H1 (cell line): ENCODE measurements at regions not wholly inside any gene's neighbourhood (a gene's known extent, or its start where the extent isn't known, plus 50 kb on each side); places are given as distances from the start of the nearest gene placed in this dataset.

Source experiments
- CTCF ChIA-PET: fragments of 300-600 bp; sonication (Branson Sonifier 250); formaldehyde crosslinking; loops from one replicate; lab custom pipeline; 2021; ENCODE audit not compliant: partially characterized antibody; lab: Charles Lee
- POLR2A ChIA-PET: fragments of 300-600 bp; sonication (Branson Sonifier 250); formaldehyde crosslinking; loops from one replicate; lab custom pipeline; 2021; ENCODE audit warnings: inconsistent platforms; ENCODE audit not compliant: partially characterized antibody; lab: Charles Lee
- DNase-seq, 2 experiments: peaks; one replicate each; pipeline versions ENCODE4 v3.0.0 to v3.0.0-alpha.2; 2010 to 2022; ENCODE audit warnings: low spot score in 2 of 2, low read depth in 1 of 2, mixed read lengths in 1 of 2
- FAIRE-seq: peaks from 2 replicates; lab custom pipeline; 2011; peaks lifted over from hg19 to GRCh38; lab: Jason Lieb, UNC
- H2AFZ ChIP-seq: 2 replicates; pipeline ENCODE4 v1.8.1; 2012; ENCODE audit warnings: low read length, inconsistent platforms
- H2AK5ac ChIP-seq: 2 replicates; pipeline ENCODE4 v1.6.1; 2013; ENCODE audit warnings: low read depth, low read length
- H2BK120ac ChIP-seq: replicated peaks from 2 replicates; pipeline ENCODE3; 2013; ENCODE audit warnings: low read depth, low read length, inconsistent platforms
- H2BK12ac ChIP-seq: 2 replicates; pipeline ENCODE4 v1.6.1; 2013; ENCODE audit warnings: low read depth, low read length
- H2BK15ac ChIP-seq: 2 replicates; pipeline ENCODE4 v1.6.1; 2013; ENCODE audit warnings: low read length
- H2BK20ac ChIP-seq: 2 replicates; pipeline ENCODE4 v1.6.1; 2013; ENCODE audit warnings: low read length
- H2BK5ac ChIP-seq: 2 replicates; pipeline ENCODE4 v1.6.1; 2013; ENCODE audit warnings: low read depth, low read length
- H3K14ac ChIP-seq: 2 replicates; pipeline ENCODE4 v1.6.1; 2013; ENCODE audit warnings: inconsistent platforms; ENCODE audit not compliant: insufficient read length
- H3K18ac ChIP-seq: 2 replicates; pipeline ENCODE4 v1.6.1; 2013; ENCODE audit warnings: low read length; ENCODE audit errors: extremely low read depth
- H3K23ac ChIP-seq: 2 replicates; pipeline ENCODE4 v1.6.1; 2013; ENCODE audit warnings: inconsistent platforms; ENCODE audit not compliant: insufficient read length
- H3K23me2 ChIP-seq: 2 replicates; pipeline ENCODE4 v1.6.1; 2013; ENCODE audit warnings: low read depth, low read length
- H3K27ac ChIP-seq: 2 replicates; pipeline ENCODE4 v1.6.1; 2011; ENCODE audit warnings: low read depth, low read length, inconsistent platforms
- H3K27me3 ChIP-seq, 4 experiments: replicated peaks in 1 of 4; 1 replicate in 1 of 4; 2 replicates in 3 of 4; pipeline versions ENCODE4 v1.6.1 to v1.8.1; 2011 to 2013; ENCODE audit warnings: low read length in 3 of 4, mild to moderate bottlenecking in 3 of 4, inconsistent platforms in 2 of 4, mixed read lengths in 2 of 4, moderate library complexity in 1 of 4; ENCODE audit not compliant: control insufficient read depth in 3 of 4, insufficient read depth in 3 of 4; ENCODE audit errors: extremely low read depth in 1 of 4
- H3K36me3 ChIP-seq, 4 experiments: 2 replicates each; pipeline versions ENCODE4 v1.6.1 to v1.8.1; 2011 to 2013; ENCODE audit warnings: mild to moderate bottlenecking in 4 of 4, low read length in 3 of 4, moderate library complexity in 2 of 4, control low read depth in 1 of 4, inconsistent platforms in 1 of 4; ENCODE audit not compliant: insufficient read depth in 4 of 4, control insufficient read depth in 2 of 4
- H3K4ac ChIP-seq: replicated peaks from 2 replicates; pipeline ENCODE3; 2013; ENCODE audit warnings: low read length, low read depth, mixed read lengths, inconsistent platforms; ENCODE audit not compliant: insufficient read length
- H3K4me1 ChIP-seq, 4 experiments: replicated peaks in 1 of 4; 1 replicate in 1 of 4; 2 replicates in 3 of 4; pipeline versions ENCODE4 v1.6.1 to v1.8.1; 2011 to 2013; ENCODE audit warnings: low read length in 3 of 4, inconsistent platforms in 2 of 4, mixed read lengths in 1 of 4; ENCODE audit not compliant: insufficient read depth in 4 of 4, control insufficient read depth in 3 of 4
- H3K4me2 ChIP-seq, 2 experiments: 2 replicates each; pipeline versions ENCODE4 v1.6.1 to v1.8.1; 2011 to 2013; ENCODE audit warnings: low read depth in 2 of 2, low read length in 2 of 2, control low read depth in 1 of 2, inconsistent platforms in 1 of 2, mild to moderate bottlenecking in 1 of 2; ENCODE audit not compliant: insufficient read depth in 1 of 2
- H3K4me3 ChIP-seq, 4 experiments: fragments of 200-600, 300-600 bp in 1 of 4; sonication (generic), shearing (Covaris generic), sonication (Bioruptor Twin) in 1 of 4; 2 replicates each; pipeline versions ENCODE4 v1.5.1 to v1.8.1; 2011 to 2016; ENCODE audit warnings: low read length in 4 of 4, low read depth in 3 of 4, control low read depth in 2 of 4, inconsistent platforms in 2 of 4, mild to moderate bottlenecking in 2 of 4, mixed read lengths in 1 of 4, moderate library complexity in 1 of 4; ENCODE audit not compliant: insufficient read depth in 2 of 4; ENCODE audit errors: extremely low read depth in 1 of 4
- H3K56ac ChIP-seq: replicated peaks from 2 replicates; pipeline ENCODE3; 2013; ENCODE audit warnings: low read depth, mild to moderate bottlenecking, mixed read lengths, low read length, inconsistent platforms; ENCODE audit not compliant: insufficient read length
- H3K79me1 ChIP-seq: 2 replicates; pipeline ENCODE4 v1.6.1; 2013; ENCODE audit warnings: low read depth, low read length, control low read depth
- H3K79me2 ChIP-seq, 2 experiments: 2 replicates each; pipeline versions ENCODE4 v1.6.1 to v1.8.1; 2012 to 2013; ENCODE audit warnings: low read length in 2 of 2, mild to moderate bottlenecking in 2 of 2, inconsistent platforms in 1 of 2; ENCODE audit not compliant: insufficient read depth in 2 of 2, control insufficient read depth in 1 of 2
- H3K9ac ChIP-seq, 4 experiments: replicated peaks in 1 of 4; 1 replicate in 1 of 4; 2 replicates in 3 of 4; pipeline versions ENCODE4 v1.6.1 to v1.8.1; 2011 to 2013; ENCODE audit warnings: low read depth in 3 of 4, low read length in 3 of 4, control low read depth in 2 of 4, mild to moderate bottlenecking in 2 of 4, moderate library complexity in 2 of 4, inconsistent platforms in 1 of 4; ENCODE audit errors: extremely low read depth in 1 of 4
- H3K9me3 ChIP-seq, 2 experiments: 2 replicates each; pipeline versions ENCODE4 v1.6.1 to v1.8.1; 2012 to 2013; ENCODE audit warnings: mild to moderate bottlenecking in 2 of 2, moderate library complexity in 2 of 2, control low read depth in 1 of 2, inconsistent platforms in 1 of 2, low read depth in 1 of 2, low read length in 1 of 2, mixed read lengths in 1 of 2; ENCODE audit not compliant: insufficient read depth in 2 of 2
- H4K20me1 ChIP-seq, 2 experiments: replicated peaks in 1 of 2; 2 replicates each; pipeline versions ENCODE3 to v1.8.1; 2011 to 2013; ENCODE audit warnings: inconsistent platforms in 2 of 2, low read length in 2 of 2, mild to moderate bottlenecking in 1 of 2; ENCODE audit not compliant: insufficient read depth in 2 of 2, control insufficient read depth in 1 of 2
- H4K5ac ChIP-seq: 2 replicates; pipeline ENCODE4 v1.6.1; 2013; ENCODE audit warnings: low read length, low read depth, mixed read lengths, inconsistent platforms; ENCODE audit not compliant: insufficient read length
- H4K8ac ChIP-seq: 2 replicates; pipeline ENCODE4 v1.8.0; 2013; ENCODE audit warnings: mild to moderate bottlenecking, moderate library complexity, low read length, inconsistent platforms; ENCODE audit not compliant: insufficient read depth; ENCODE audit errors: extremely low read depth
- H4K91ac ChIP-seq: replicated peaks from 2 replicates; pipeline ENCODE3; 2013; ENCODE audit warnings: low read length, mixed read lengths, inconsistent platforms; ENCODE audit not compliant: insufficient read length
- BRCA1 ChIP-seq: IDR thresholded peaks from 2 replicates; pipeline ENCODE4 v1.6.1; 2012; ENCODE audit warnings: low read depth, low read length, improper control_type of control experiment
- CTCF ChIP-seq, 3 experiments: IDR thresholded peaks; 1 replicate in 2 of 3; 2 replicates in 1 of 3; pipeline versions ENCODE4 v1.5.1 to v1.6.1; 2011; ENCODE audit warnings: low read length in 3 of 3, mild to moderate bottlenecking in 3 of 3, inconsistent platforms in 2 of 3, low read depth in 1 of 3, moderate library complexity in 1 of 3; ENCODE audit not compliant: insufficient read depth in 1 of 3; ENCODE audit errors: control extremely low read depth in 1 of 3
- GTF2F1 ChIP-seq: IDR thresholded peaks from 2 replicates; pipeline ENCODE4 v1.6.1; 2012; ENCODE audit warnings: low read depth, low read length, improper control_type of control experiment, borderline replicate concordance
- POLR2A ChIP-seq, 2 experiments: IDR thresholded peaks; 1 replicate in 1 of 2; 2 replicates in 1 of 2; pipeline ENCODE4 v1.6.1; 2011; ENCODE audit warnings: low read depth in 2 of 2, low read length in 2 of 2, mild to moderate bottlenecking in 2 of 2; ENCODE audit errors: control extremely low read depth in 1 of 2
- RAD21 ChIP-seq, 2 experiments: IDR thresholded peaks in 1 of 2; conservative IDR thresholded peaks in 1 of 2; 2 replicates each; pipeline ENCODE4 v1.6.1; 2011; ENCODE audit warnings: low read depth in 2 of 2, low read length in 2 of 2, improper control_type of control experiment in 1 of 2, inconsistent platforms in 1 of 2, mild to moderate bottlenecking in 1 of 2, moderate library complexity in 1 of 2
- whole genome bisulfite sequencing, 2 experiments: shearing (Covaris generic) in 1 of 2; methylation state at CpG; one replicate each; pipeline versions ENCODE4 v1.1.6 to v1.1.7; 2013 to 2015; ENCODE audit warnings: low lambda C conversion rate in 2 of 2, mixed read lengths in 2 of 2, inconsistent platforms in 1 of 2, low coverage in 1 of 2, missing lambda C conversion rate in 1 of 2; ENCODE audit not compliant: insufficient replicate concordance in 2 of 2, insufficient coverage in 1 of 2, insufficient read length in 1 of 2; ENCODE audit errors: extremely low coverage in 1 of 2, missing lambda C conversion rate in 1 of 2; 5-methylcytosine and 5-hydroxymethylcytosine counted together
- TF ChIP-seq, protein P1 (sequence below): IDR thresholded peaks from 2 replicates; pipeline ENCODE4 v1.6.1; 2012; ENCODE audit warnings: inconsistent platforms

DNA sequence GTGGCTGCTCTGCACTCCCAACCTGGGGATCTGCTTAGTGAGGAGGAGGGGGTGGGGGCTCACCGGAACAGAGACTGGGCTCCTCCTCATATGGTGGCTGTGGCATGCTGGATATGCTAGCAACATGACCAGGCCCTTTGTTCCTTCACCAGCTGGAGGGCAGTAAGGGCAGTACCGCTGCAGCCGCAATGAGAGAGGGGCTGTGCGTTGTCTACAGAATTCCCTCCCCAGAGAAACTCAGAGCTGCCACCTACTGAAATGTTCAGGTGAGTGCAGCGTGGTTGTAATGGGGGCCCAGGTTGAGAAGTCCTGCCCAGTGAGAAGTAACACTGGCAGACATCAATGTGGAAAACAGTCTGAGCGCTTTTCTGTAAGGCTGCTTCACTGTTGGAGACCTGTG, 1211.9 kb upstream of the NXPH2 start:
- H4K20me1 ChIP-seq, result no peaks in the 10 kb centered on the region
- H3K14ac ChIP-seq, result no peak overlapping the region
- no peak overlapping the region for H3K18ac ChIP-seq
- H3K4me2 ChIP-seq, result no peak overlapping the region
- peaks cover 0 to 4% of the 10 kb centered on the region in 2 experiments; a peak in 1 of 4 replicates for H3K9me3 ChIP-seq
- H3K27ac ChIP-seq, result no peak overlapping the region
- no peak for TF ChIP-seq GTF2F1
- TF ChIP-seq, protein P1, sequence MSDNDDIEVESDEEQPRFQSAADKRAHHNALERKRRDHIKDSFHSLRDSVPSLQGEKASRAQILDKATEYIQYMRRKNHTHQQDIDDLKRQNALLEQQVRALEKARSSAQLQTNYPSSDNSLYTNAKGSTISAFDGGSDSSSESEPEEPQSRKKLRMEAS, result 0 out of 2 replicates have a peak, but pooled peaks have one; percentile 21
- TF ChIP-seq CTCF (IDR thresholded peaks at IDR 0.05; ENCODE audit: control extremely low read depth in 1 of 3, insufficient read depth in 1 of 3, low read depth in 1 of 3, low read length in 3 of 3), result peak; percentile 36 to 60 (median 36)
- no peak for TF ChIP-seq BRCA1
- TF ChIP-seq POLR2A (IDR thresholded peaks at IDR 0.05; ENCODE audit: control extremely low read depth in 1 of 2, low read depth in 2 of 2, low read length in 2 of 2), result no peak
- peak; percentile 62 to 66 for TF ChIP-seq RAD21 (IDR thresholded peaks at IDR 0.05 in 1 of 2, conservative IDR thresholded peaks at IDR 0.05 in 1 of 2; ENCODE audit: low read depth in 2 of 2, low read length in 2 of 2)
- no peak overlapping the region for H4K91ac ChIP-seq
- H3K23ac ChIP-seq, result no peak overlapping the region
- no peaks in the 10 kb centered on the region for H3K79me2 ChIP-seq
- POLR2A ChIA-PET, result no interaction called here
- H2AFZ ChIP-seq, result no peak overlapping the region
- FAIRE-seq, result no peak
- H2AK5ac ChIP-seq, result no peak overlapping the region
- H3K9ac ChIP-seq, result no peak overlapping the region
- H2BK20ac ChIP-seq, result no peak overlapping the region
- no peak overlapping the region for H3K4me3 ChIP-seq
- no peak overlapping the region for H2BK5ac ChIP-seq
- CTCF ChIA-PET, result interaction anchor here (0.6 to 2.6 kb wide), 17 partner anchors 11 to 1113 kb away, joined by 3 to 10 read pairs (median 3); no protein-coding TSS in a partner anchor
- peak; percentile 19 to 53 for DNase-seq
- 92% methylated on average over 6 of the region's 6 CpGs; no CpG with 5 or more reads in 1 of the 2 experiments for WGBS, 2 experiments
- no peak overlapping the region for H3K56ac ChIP-seq
- no peaks in the 10 kb centered on the region for H3K23me2 ChIP-seq
- no peak overlapping the region for H3K4ac ChIP-seq
- H3K27me3 ChIP-seq, result no peaks in the 10 kb centered on the region
- H3K79me1 ChIP-seq, result no peaks in the 10 kb centered on the region
- no peak overlapping the region for H2BK12ac ChIP-seq
- H4K5ac ChIP-seq, result no peak overlapping the region
- no peaks in the 10 kb centered on the region for H3K4me1 ChIP-seq
- no peaks in the 10 kb centered on the region for H3K36me3 ChIP-seq
- no peak overlapping the region for H2BK15ac ChIP-seq
- H4K8ac ChIP-seq, result no peak overlapping the region
- no peak overlapping the region for H2BK120ac ChIP-seq
